GM20431 (cell line): ENCODE measurements at regions not wholly inside any gene's neighbourhood (a gene's known extent, or its start where the extent isn't known, plus 50 kb on each side); places are given as distances from the start of the nearest gene placed in this dataset.
"Not testable (repeated sequence)": the region's sequence is repeated elsewhere in the genome, so short reads cannot be mapped to it uniquely, and the experiment has no call there.

Experiments used
- in situ Hi-C: fragments of 300-500 bp; cut with MseI, MboI; formaldehyde crosslinking; loops from one replicate; pipeline ENCODE4 v1.15.0; 2020; ENCODE audit warnings: low sequenced_read_pairs; ENCODE audit not compliant: unreplicated experiment

DNA sequence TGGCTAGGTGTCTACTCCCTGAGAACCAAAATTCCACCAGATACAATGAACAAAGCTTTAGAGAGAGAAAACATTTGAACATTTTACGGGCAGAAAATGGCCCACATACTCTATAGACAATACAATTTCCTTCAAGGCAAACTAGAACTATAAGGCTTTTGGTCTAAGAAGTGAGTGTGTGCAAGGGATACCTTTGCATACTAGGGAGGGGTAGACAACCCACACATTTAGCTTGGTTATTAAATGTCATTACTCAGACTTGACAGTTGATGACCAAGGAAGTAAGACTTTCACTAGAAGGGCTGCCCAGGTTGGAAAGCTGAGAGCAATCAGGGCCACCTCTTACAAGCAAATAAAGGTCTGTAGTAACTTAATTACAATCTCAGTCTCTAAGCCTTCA lies 64.0 kb upstream of the PLEKHM1 start:
- in situ Hi-C loops: not testable (repeated sequence)

DNA sequence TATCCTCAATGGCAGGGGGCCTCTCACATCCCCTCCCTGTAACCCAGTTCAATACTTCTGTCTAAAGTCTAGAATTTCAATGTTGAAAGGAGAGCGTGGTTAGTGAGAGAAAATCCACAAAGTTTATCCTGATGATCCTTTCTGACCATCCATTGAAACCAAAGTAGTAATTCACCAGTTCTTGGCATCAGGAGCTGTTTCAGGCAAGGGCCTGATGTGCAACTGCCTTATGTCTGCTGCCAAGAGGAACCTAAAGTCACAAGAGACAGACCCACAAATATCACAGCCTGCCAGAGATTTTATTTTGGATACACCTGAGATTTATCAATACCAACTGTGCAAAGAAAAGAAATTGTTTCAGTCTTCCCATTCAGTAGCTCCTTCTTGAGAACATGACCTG lies 68.3 kb upstream of the PLEKHM1 start:
- in situ Hi-C loops: not testable (repeated sequence)

DNA sequence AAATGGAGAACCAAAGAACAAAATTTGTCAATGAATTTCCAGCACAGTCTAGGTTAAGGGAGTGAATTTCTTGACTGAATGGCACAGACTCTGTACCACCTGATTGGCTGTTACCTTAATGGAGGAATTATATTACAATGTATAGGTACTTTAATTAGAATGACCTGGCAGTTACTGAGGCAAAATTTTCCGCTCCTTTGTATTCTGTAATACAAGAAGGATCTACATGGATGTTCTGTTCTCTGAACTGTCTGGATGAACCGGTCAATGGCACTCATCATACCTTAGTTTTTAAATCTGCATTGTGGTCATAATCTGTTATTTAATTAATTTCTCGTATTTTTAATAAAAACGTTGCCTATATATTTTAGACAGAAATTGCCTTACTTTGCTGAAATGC lies 72.3 kb upstream of the PLEKHM1 start:
- in situ Hi-C loops: not testable (repeated sequence)

DNA sequence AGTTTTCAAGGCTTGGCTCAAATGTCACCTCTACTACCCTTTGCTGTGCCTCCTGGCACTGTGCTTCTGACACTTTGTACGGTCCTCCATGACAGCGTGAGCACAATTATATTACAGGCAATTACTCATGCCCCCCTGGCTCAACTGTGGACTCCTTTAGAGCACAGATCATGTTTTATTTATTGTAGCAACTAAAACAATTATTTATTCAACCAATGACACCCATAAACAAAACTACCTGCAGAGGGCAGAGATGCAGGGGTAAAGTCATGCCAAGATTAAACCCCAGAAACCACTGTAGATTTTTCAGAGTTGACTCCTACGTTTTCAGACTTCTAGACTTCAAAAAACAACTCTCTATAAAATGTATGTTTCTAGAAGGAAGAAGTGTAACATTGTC lies 72.8 kb upstream of the PLEKHM1 start:
- in situ Hi-C loops: not testable (repeated sequence)

DNA sequence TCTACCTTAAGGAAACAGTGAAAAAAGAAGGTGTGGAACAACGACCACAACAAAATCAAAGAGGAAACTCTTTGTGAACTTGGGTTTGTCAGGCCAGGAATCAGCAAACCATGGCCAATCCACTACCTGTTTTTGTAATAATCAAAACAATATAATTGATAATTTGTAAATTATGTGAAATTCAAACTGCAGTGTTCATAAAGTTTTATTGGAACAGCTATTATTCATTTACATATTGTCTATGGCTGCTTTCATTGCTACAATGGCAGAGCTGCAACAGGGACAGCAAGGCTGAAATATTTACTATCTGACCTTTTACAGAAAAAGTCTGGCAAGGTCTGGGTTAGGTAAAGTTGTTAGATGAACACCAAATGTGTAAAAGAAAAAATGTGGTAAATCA lies 77.8 kb upstream of the PLEKHM1 start:
- in situ Hi-C loops: not testable (repeated sequence)

DNA sequence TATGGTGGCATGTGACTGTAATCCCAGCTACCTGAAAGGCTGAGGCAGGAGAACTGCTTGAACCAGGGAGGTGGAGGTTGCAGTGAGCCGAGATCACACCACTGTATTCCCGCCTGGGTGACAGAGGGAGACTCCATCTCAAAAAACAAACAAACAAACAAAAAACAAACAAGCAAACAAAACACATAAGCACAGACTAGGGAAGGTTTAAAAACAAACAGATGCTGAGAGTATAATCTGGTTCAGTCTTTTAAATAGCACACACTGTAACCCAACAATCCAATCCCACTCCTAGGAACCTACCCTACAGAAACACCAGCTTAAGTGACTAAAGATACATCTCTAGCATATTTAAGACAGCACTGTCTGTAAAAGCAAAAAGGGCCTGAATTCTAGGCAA lies 82.8 kb upstream of the PLEKHM1 start:
- in situ Hi-C loops: not testable (repeated sequence)

DNA sequence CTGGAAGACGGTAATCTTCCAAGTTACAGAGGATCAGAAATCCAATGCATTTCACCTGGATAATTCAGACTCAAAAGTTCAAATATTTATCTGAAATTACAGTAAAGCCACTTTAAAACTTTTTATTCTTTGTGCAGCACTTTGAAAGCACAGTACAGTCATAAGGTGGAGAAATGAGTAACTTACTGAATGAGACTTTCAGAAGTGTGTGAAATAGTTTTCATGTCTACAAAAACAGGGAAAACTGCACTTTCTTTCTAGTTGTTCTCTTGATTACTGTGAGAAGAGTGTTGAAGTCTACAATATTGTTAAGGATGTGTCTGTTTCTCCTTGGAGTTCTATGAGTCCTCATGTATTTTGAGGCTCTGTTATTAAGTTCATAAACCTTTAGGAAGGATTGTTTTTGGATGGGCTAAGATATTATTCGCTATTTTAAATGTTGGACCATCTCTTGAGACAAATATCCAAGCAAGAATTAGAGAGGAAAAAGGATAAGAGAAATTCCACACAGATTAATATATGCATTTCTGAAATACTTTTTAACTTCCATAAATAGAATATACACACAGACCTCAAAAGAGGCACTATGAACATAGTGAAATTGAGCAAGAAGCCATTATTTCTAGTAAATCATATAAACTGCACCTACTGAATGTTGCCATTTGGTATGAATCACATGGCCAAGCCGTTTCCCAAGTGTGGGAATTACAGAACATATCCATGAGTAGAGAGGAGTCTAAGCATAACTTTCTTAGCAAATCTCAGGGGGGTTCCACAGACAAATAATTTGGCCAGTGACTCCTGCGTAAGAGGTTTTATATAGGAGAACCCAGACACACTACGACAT lies 83.6 kb upstream of the PLEKHM1 start:
- in situ Hi-C loops: no loop called here

DNA sequence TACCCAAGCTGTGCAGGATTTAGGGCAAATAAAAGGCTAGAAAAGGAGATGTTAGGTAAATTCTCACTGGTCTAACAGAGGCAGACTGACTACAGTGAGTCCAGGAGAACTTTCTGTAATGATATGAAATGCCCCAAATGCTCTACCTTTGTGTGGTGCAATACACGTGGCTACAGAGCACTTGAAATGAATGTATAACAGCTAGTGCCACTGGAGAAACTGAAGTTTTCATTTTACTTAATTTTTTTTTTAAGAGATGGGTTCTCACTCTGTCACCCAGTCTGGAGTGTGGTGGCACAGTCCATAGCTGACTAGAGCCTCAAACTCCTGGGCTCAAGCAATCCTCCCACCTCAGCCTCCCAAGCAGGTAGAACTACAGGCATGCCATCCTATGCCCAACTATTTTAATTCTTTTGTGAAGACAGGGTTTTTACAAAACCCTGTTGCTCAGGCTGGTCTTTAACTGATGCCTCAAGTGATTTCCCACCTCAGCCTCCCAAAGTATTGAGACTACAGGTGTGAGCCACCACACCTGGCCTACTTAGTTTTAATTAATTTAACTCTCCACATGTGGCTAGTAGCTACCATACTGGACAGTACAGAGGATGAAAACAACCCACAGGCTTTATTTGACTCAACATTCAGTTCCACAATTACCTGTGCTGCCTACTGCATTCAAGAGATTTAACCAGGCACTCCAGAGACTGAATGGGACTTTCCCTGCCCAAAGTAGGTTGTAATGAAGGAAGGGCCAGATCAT lies 84.8 kb upstream of the PLEKHM1 start:
- in situ Hi-C loops: no loop called here

DNA sequence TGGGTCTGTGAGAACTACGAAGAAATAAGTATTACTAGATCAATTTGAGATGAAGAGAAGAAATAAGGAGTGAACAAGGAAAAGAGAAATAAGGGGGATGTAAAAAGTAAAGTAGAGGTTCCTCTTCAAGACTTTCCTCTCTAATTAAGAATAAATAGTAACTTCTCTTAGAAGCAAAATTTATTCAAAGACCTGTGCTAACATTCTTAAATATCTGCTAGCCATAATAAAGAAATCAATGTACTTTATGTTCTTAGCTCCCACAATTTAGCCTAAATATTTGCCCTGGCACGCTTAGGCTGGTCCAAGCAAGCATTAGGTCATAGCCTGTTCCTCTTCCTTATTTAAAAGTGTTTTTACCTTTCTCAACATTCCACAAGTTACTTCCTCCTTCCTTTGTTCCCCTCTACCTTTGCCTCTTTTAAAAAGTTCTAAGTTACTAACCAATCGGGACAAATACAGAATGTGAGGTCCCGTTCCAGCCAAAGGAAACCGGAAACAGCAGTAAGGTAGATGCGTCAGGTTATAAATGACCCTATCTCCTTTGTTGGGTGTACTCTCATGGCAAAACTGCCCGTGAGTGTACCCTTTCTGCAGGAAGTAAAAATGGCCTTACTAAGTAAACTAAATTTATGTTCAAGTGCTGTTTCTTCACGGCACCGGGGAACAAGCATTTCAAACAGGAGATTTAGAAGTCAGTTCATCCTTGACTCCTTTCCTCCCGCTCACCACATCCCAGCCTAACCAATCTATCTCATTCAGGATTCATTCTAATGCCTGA lies 86.2 kb upstream of the PLEKHM1 start:
- in situ Hi-C loops: not testable (repeated sequence)

DNA sequence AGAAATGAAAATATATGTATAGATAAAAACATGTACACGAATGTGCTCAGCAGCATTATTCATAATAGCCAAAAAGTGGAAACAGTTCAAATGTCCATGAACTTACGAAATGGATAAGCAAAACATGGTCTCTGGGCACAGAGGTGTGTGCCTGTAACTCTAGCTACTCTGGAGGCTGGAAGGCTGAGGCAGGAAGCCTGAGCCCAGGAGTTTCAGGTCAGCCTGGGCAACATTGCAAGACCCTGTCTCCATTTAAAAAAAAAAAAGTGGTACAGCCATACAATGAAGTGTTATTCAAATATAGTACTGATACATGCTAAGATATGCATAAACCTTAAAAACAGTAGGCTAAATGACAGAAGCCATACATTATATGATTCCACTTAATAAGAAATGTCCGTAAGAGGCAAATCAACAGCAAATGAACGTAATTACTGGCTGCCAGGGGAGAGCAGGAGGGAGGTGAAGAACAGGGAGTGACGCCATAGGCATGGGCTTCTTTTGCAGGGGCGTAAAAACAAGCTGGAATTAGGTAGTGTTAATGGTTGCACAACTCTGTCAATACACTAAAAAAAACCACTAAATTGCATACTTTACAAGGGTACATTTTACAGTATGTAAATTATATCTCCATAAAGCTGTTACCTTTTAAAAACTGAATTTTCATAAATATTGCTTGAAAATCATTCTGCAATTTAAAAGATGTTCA lies 87.2 kb upstream of the PLEKHM1 start:
- in situ Hi-C loops: no loop called here

DNA sequence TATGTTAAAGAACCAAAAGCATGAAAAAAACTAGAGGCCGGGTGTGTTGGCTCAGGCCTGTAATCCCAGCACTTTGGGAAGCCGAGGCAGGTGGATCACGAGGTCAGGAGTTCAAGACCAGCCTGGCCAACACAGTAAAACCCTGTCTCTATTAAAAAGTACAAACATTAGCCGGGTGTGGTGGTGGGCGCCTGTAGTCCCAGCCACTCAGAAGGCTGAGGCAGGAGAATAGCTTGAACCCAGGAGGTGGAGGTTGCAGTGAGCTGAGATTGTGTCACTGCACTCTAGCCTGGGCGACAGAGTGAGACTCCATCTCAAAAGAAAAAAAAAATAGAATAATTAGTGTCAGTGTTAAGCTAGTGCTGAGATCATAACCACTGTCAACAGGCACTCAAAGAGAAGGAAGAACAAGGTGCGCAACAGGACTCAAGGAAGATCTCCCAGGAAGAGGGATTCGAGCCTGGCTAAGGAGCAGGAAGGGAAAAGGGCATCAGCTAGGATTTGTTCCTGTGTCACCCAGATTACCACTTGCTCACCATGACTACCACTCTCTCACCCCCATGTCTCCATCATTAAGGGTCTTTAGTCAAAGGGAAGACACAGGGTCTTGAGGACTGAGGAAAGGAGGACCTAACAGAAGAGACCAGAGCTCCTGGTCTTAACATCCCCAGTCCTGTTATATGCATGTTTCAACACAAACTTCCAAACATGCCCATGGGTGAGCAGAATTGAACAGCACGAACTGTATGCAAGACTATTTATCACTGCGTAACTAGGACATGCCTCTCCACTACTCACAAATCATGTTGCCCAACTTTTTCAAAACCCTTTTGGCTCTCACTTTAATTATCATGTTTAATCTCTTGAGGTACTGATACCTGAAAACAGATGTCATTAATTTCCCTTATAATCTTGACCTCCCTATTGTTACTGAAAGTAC lies 88.3 kb upstream of the PLEKHM1 start:
- in situ Hi-C loops: no loop called here

DNA sequence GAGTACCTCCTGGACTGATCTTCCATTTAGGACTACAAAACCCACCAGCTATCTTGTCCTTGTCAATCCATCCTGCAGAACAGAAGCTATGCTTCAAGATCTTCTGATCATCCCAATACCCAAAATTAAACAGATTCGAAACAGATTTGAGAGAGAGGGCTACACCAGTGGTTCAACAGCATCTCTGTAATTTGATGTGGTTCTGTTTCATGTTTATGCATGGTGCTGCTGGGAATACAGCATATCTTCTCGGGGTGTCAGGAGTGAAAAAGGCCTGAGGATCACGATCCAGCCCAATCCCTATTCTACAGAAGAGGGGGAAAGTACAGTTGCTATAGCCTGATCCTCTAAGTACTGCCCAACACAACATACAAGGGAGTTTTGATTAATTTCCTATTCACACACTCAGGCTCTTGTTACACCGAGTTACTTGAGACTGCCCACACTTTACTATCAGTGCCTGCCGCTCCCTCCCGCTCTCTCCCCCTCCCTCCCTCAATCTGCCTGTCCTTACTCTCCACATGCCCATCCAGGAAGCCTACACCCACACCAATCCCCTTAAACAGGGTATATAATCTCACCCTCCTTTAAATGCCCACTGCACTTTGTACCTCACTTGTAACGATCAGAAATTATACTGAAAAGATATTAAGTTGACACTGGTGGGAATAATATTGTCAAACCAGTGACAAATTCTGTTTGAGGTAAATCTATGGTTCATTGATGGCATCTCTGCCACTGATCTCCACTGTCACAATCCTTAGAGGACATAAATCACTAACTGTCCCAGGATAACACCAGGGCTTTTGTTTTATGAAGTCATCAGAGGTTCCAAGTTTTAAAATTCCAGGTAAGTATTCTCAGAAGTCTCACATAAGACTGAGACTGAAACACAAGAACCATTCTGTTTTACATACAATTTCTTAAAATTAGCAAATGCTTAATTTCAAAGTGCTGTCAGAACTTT lies 89.3 kb upstream of the PLEKHM1 start:
- in situ Hi-C loops: no loop called here

DNA sequence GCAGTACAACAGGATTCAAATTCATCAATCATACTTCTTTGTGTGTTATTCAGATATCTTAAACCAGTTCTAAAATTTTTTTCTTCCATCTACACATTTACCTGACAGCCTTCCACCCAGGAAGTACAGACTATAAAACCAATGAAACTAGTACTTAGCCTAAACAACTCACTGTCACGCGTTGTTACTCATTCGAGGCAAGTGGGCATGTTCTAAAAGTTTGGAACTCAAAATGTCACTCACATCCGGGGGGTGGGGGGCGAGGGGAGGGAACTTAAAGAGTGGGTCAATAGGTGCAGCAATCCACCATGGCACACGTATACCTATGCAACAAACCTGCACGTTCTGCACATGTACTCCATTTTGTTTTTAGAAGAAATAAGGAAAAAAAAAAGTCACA lies 90.4 kb upstream of the PLEKHM1 start:
- in situ Hi-C loops: no loop called here

DNA sequence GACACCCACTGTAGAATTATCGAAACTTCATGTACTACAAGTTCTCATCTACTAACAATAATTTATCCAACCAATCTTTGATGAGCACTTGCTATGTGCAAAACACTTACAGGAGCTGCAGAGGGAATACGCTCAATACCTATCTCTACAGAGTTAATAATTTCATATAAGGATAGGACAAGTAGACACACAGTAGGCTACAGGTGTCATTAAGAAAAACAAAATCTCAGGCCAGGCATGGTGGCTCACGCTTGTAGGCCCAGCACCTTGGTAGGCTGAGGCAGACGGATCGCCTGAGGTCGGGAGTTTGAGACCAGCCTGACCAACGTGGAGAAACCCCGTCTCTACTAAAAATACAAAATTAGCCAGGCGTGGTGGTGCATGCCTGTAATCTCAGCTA lies 91.3 kb upstream of the PLEKHM1 start:
- in situ Hi-C loops: no loop called here

DNA sequence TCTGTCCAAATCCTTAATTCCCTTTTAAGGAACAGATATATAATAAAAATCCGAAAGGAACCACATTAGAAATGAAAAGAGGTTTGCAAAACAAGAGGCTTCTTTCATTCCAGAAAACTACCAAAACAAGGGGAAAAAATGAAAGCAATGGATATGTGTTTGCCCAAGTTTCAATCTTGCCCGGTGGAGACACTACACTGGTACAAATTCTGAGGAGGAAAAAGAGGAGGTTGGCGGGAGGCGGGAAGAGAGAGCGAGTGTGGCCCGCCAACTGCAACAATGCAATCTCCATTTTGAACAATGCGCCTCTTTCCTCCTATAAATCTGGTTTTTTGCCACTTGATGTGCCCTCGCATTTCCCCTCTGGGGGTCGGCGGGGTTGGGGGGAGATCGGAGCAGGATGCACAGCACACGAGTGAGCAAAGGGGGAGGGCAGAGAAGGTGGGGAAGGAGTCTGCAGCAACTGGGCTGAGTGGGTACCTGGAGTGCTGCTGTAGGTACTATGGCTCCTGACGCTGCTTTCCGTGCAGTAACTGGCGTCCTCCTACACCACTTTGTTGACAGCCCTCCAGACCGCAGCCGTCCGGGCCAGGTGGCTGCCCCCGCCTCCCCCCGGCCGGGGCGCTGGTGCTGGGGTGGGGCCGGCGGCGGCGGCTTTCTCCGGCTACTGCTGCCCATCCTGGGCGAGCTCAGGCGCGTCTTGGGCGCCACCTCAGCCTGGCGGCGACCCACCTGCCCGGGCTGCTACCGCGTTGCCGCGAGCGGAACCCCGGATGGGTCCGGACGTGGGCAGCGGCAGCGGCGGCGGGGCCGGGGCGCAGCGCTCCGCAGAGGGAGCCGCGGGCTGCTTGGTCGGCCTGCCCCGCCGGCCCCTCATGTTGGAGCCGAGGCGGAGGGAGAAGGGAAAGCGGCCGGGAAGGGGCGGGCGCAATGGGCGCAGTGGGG lies 93.8 kb upstream of the PLEKHM1 start:
- in situ Hi-C loops: no loop called here

DNA sequence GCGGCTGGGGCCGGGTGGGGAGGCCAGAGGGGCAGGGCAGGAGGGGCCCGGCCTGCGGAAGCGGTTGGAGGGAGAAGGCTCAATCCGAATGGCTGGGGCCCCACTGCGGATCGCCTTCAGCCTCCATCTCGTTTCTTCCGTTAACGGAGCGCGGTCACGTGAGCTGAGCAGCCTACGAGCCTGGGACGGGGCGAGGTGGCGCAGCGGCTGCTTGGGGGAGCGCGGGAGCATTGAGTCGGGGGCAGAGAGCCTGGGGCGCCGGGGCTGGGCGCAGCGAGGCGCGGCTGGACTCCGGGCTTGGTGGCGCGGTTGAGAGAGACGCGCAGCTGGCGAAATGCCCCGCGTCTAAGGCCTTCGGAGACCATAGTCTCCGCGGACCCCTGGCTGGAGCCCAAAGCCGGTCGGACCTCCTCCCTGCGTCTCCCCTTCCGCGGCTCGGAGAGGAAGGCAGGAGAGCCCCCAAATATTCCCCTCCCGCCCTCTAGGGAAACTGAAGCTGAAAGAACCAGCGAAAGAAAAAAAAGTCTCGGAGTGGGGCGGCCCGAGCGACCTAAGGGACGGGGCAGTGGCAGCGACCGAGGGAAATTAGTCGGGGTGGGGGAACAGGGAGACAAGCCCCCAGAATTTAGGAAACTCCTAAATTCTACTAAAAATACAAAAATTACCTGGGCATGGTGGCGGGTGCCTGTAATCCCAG lies 94.7 kb upstream of the PLEKHM1 start:
- in situ Hi-C loops: not testable (repeated sequence)
